ENCODE measurements at regions not wholly inside any gene's neighbourhood (a gene's known extent, or its start where the extent isn't known, plus 50 kb on each side); places are given as distances from the start of the nearest gene placed in this dataset.

- no peaks in the 10 kb centered on the region for H3K79me2 ChIP-seq (ENCODE audit: insufficient read depth, low read length)
- H3K4me2 ChIP-seq (ENCODE audit: insufficient read depth, low read length) = no peak overlapping the region
- H4K20me1 ChIP-seq (ENCODE audit: insufficient read depth, low read length) = no peaks in the 10 kb centered on the region
- H3K4me1 ChIP-seq (ENCODE audit: insufficient read depth, low read length) = peaks cover 13% of the 10 kb centered on the region
- H3K27me3 ChIP-seq (ENCODE audit: insufficient read depth, low read length) = peaks cover 19% of the 10 kb centered on the region
- no peak for TF ChIP-seq CTCF (IDR thresholded peaks at IDR 0.05; ENCODE audit: extremely low read depth, low read depth, low read length)
- no peak overlapping the region for H2AFZ ChIP-seq (ENCODE audit: low read length)
- H3K36me3 ChIP-seq (ENCODE audit: insufficient read depth, low read length) = no peaks in the 10 kb centered on the region
- no peak overlapping the region for H3K4me3 ChIP-seq (ENCODE audit: insufficient read depth, low read length)
- H3K9me3 ChIP-seq (ENCODE audit: low read depth, low read length) = no peaks in the 10 kb centered on the region
- H3K27ac ChIP-seq (ENCODE audit: low read depth, low read length) = no peak overlapping the region
- no peak for DNase-seq (ENCODE audit: insufficient read length, low spot score, missing footprints)
Measured at GRCh38 chr21:43322805-43323204, 104.1 kb downstream of the SIK1 start.

- Histone ChIP-seq H3K9me3 (ENCODE audit: low read depth, low read length) (no peaks in the 10 kb centered on the region), H3K4me1 (ENCODE audit: insufficient read depth, low read length) (peaks cover 13% of the 10 kb centered on the region), H4K20me1 (ENCODE audit: insufficient read depth, low read length) (no peaks in the 10 kb centered on the region), H3K79me2 (ENCODE audit: insufficient read depth, low read length) (no peaks in the 10 kb centered on the region), H3K27me3 (ENCODE audit: insufficient read depth, low read length) (peaks cover 19% of the 10 kb centered on the region), H3K4me2 (ENCODE audit: insufficient read depth, low read length) (no peak overlapping the region), H3K4me3 (ENCODE audit: insufficient read depth, low read length) (no peak overlapping the region), H3K27ac (ENCODE audit: low read depth, low read length) (no peak overlapping the region), H2AFZ (ENCODE audit: low read length) (no peak overlapping the region), H3K36me3 (ENCODE audit: insufficient read depth, low read length) (no peaks in the 10 kb centered on the region)
- TF ChIP-seq CTCF (IDR thresholded peaks at IDR 0.05; ENCODE audit: extremely low read depth, low read depth, low read length) = no peak
- DNase-seq (ENCODE audit: insufficient read length, low spot score, missing footprints) = no peak
Measured at GRCh38 chr21:43322311-43322710, 104.6 kb downstream of the SIK1 start.

GRCh38 chr21:43321611-43322010 lies 105.3 kb downstream of the SIK1 start:
- Histone ChIP-seq H3K36me3 (ENCODE audit: insufficient read depth, low read length) (no peaks in the 10 kb centered on the region), H3K9me3 (ENCODE audit: low read depth, low read length) (no peaks in the 10 kb centered on the region), H3K27me3 (ENCODE audit: insufficient read depth, low read length) (peaks cover 14% of the 10 kb centered on the region), H3K4me1 (ENCODE audit: insufficient read depth, low read length) (peaks cover 13% of the 10 kb centered on the region), H3K4me3 (ENCODE audit: insufficient read depth, low read length) (no peak overlapping the region), H3K4me2 (ENCODE audit: insufficient read depth, low read length) (no peak overlapping the region), H4K20me1 (ENCODE audit: insufficient read depth, low read length) (no peaks in the 10 kb centered on the region), H3K27ac (ENCODE audit: low read depth, low read length) (no peak overlapping the region), H2AFZ (ENCODE audit: low read length) (no peak overlapping the region), H3K79me2 (ENCODE audit: insufficient read depth, low read length) (no peaks in the 10 kb centered on the region)
- no peak for DNase-seq (ENCODE audit: insufficient read length, low spot score, missing footprints)
- TF ChIP-seq CTCF (IDR thresholded peaks at IDR 0.05; ENCODE audit: extremely low read depth, low read depth, low read length) = no peak

- Histone ChIP-seq H3K9me3 (ENCODE audit: low read depth, low read length) (no peaks in the 10 kb centered on the region), H3K79me2 (ENCODE audit: insufficient read depth, low read length) (no peaks in the 10 kb centered on the region), H3K27me3 (ENCODE audit: insufficient read depth, low read length) (peaks cover 14% of the 10 kb centered on the region), H3K4me2 (ENCODE audit: insufficient read depth, low read length) (no peak overlapping the region), H3K27ac (ENCODE audit: low read depth, low read length) (no peak overlapping the region), H3K36me3 (ENCODE audit: insufficient read depth, low read length) (no peaks in the 10 kb centered on the region), H4K20me1 (ENCODE audit: insufficient read depth, low read length) (no peaks in the 10 kb centered on the region), H2AFZ (ENCODE audit: low read length) (no peak overlapping the region), H3K4me1 (ENCODE audit: insufficient read depth, low read length) (peaks cover 13% of the 10 kb centered on the region), H3K4me3 (ENCODE audit: insufficient read depth, low read length) (no peak overlapping the region)
- no peak for DNase-seq (ENCODE audit: insufficient read length, low spot score, missing footprints)
- no peak for TF ChIP-seq CTCF (IDR thresholded peaks at IDR 0.05; ENCODE audit: extremely low read depth, low read depth, low read length)
Measured at GRCh38 chr21:43321111-43321510, 105.8 kb downstream of the SIK1 start.

Measured in osteoblast (primary cell).